ENCODE measurements at regions not wholly inside any gene's neighbourhood (a gene's known extent, or its start where the extent isn't known, plus 50 kb on each side); places are given as distances from the start of the nearest gene placed in this dataset.
"Not testable (repeated sequence)": the region's sequence is repeated elsewhere in the genome, so short reads cannot be mapped to it uniquely, and the experiment has no call there.

- DNase-seq (ENCODE audit: extremely low read depth in 1 of 2, low read depth in 1 of 2) = no peak
Observed at GRCh38 chr9:96067004-96067403, 191.5 kb downstream of the ERCC6L2 start.

- no peak for DNase-seq (ENCODE audit: extremely low read depth in 1 of 2, low read depth in 1 of 2)
Observed at GRCh38 chr9:96065482-96066251, 190.2 kb downstream of the ERCC6L2 start.

- no peak for DNase-seq (ENCODE audit: extremely low read depth in 1 of 2, low read depth in 1 of 2)
Observed at GRCh38 chr9:96064826-96065481, 189.5 kb downstream of the ERCC6L2 start.

- DNase-seq (ENCODE audit: extremely low read depth in 1 of 2, low read depth in 1 of 2) = no peak
Observed at GRCh38 chr9:96062854-96063253, 187.4 kb downstream of the ERCC6L2 start.

GRCh38 chr9:96062031-96062430, 186.5 kb downstream of the ERCC6L2 start:
- no peak for DNase-seq (ENCODE audit: extremely low read depth in 1 of 2, low read depth in 1 of 2)

- DNase-seq (ENCODE audit: extremely low read depth in 1 of 2, low read depth in 1 of 2) = peak; percentile 14 to 24
Observed at GRCh38 chr9:96061293-96061987, 185.9 kb downstream of the ERCC6L2 start.

- DNase-seq (ENCODE audit: extremely low read depth in 1 of 2, low read depth in 1 of 2) = no peak
Observed at GRCh38 chr9:96058218-96058617, 182.7 kb downstream of the ERCC6L2 start.

- DNase-seq (ENCODE audit: extremely low read depth in 1 of 2, low read depth in 1 of 2) = no peak
Observed at GRCh38 chr9:96057155-96057554, 181.7 kb downstream of the ERCC6L2 start.

GRCh38 chr9:96056226-96056625, 180.7 kb downstream of the ERCC6L2 start:
- DNase-seq (ENCODE audit: extremely low read depth in 1 of 2, low read depth in 1 of 2) = no peak

GRCh38 chr9:96054248-96054647, 178.8 kb downstream of the ERCC6L2 start:
- DNase-seq (ENCODE audit: extremely low read depth in 1 of 2, low read depth in 1 of 2) = not testable (repeated sequence)

- no peak for DNase-seq (ENCODE audit: extremely low read depth in 1 of 2, low read depth in 1 of 2)
Observed at GRCh38 chr9:96052686-96053085, 177.2 kb downstream of the ERCC6L2 start.

- DNase-seq (ENCODE audit: extremely low read depth in 1 of 2, low read depth in 1 of 2) = no peak
Observed at GRCh38 chr9:96051423-96051822, 175.9 kb downstream of the ERCC6L2 start.

GRCh38 chr9:96050861-96051155, 175.3 kb downstream of the ERCC6L2 start:
- DNase-seq (ENCODE audit: extremely low read depth in 1 of 2, low read depth in 1 of 2) = no peak

- no peak for DNase-seq (ENCODE audit: extremely low read depth in 1 of 2, low read depth in 1 of 2)
Observed at GRCh38 chr9:96050048-96050860, 174.8 kb downstream of the ERCC6L2 start.

- DNase-seq (ENCODE audit: extremely low read depth in 1 of 2, low read depth in 1 of 2) = no peak
Observed at GRCh38 chr9:96048956-96049831, 173.7 kb downstream of the ERCC6L2 start.

GRCh38 chr9:96048104-96048955, 172.8 kb downstream of the ERCC6L2 start:
- no peak for DNase-seq (ENCODE audit: extremely low read depth in 1 of 2, low read depth in 1 of 2)

GRCh38 chr9:96047741-96048103, 172.2 kb downstream of the ERCC6L2 start:
- no peak for DNase-seq (ENCODE audit: extremely low read depth in 1 of 2, low read depth in 1 of 2)

GRCh38 chr9:96047116-96047639, 171.7 kb downstream of the ERCC6L2 start:
- DNase-seq (ENCODE audit: extremely low read depth in 1 of 2, low read depth in 1 of 2) = no peak

- no peak for DNase-seq (ENCODE audit: extremely low read depth in 1 of 2, low read depth in 1 of 2)
Observed at GRCh38 chr9:96045811-96046210, 170.3 kb downstream of the ERCC6L2 start.

All from activated CD8-positive, alpha-beta memory T cell treated with anti-CD3 and anti-CD28 coated beads for 1 hour (primary cell).